ENCODE measurements at regions not wholly inside any gene's neighbourhood (a gene's known extent, or its start where the extent isn't known, plus 50 kb on each side); places are given as distances from the start of the nearest gene placed in this dataset.

GRCh38 chr7:34338961-34339526 lies 319.0 kb upstream of the NPSR1 start:
- no peak for TF ChIP-seq CTCF (conservative IDR thresholded peaks at IDR 0.05; ENCODE audit: low read depth, low read length)
- no peak for TF ChIP-seq EZH2 (IDR thresholded peaks at IDR 0.05; ENCODE audit: borderline replicate concordance, low read depth, low read length, poor library complexity, severe bottlenecking)

Measured in A673 (cell line).